HepG2 (cell line): ENCODE measurements at regions not wholly inside any gene's neighbourhood (a gene's known extent, or its start where the extent isn't known, plus 50 kb on each side); places are given as distances from the start of the nearest gene placed in this dataset.

Experiments
- ATAC-seq: fragments of 200-7000 bp; cut with Tn5 transposase; 3 replicates; pipeline ENCODE4 v1.9.1; 2020; ENCODE audit warnings: mild to moderate bottlenecking, moderate library complexity
- BruUV-seq: library from RNA; stranded (reverse); fragments of 400-500 nt; replicated peaks from 2 replicates; lab custom pipeline; 2021; lab: Mats Ljungman, UMichigan
- CTCF ChIA-PET: fragments of 300-600 bp; formaldehyde crosslinking; extraction: SDS; loops from one replicate; lab custom pipeline; 2021; ENCODE audit warnings: low total read pairs, inconsistent platforms, low intra/inter-chr PET ratio; lab: Yijun Ruan, JAX
- POLR2A ChIA-PET: fragments of 350-600 bp; sonication (Branson Sonifier 250); formaldehyde crosslinking; loops from one replicate; lab custom pipeline; 2020; ENCODE audit warnings: antibody characterized with exemption, inconsistent platforms; lab: Yijun Ruan, JAX
- DNase-seq: peaks from one replicate; pipeline ENCODE4 v3.0.0-alpha.2; 2015; ENCODE audit warnings: low spot score
- FAIRE-seq: peaks from 3 replicates; lab custom pipeline; 2011; peaks lifted over from hg19 to GRCh38; lab: Jason Lieb, UNC
- H2AFZ ChIP-seq: one replicate; pipeline ENCODE4 v1.6.1; 2011; ENCODE audit warnings: low read length, inconsistent platforms
- H3K27ac ChIP-seq: fragments of 300-600 bp; 3 replicates; pipeline ENCODE4 v1.8.0; 2011; ENCODE audit warnings: mixed run types, mild to moderate bottlenecking, mixed read lengths, low read length, inconsistent platforms; ENCODE audit not compliant: insufficient read depth; ENCODE audit errors: extremely low read length
- H3K27me3 ChIP-seq, 2 experiments: fragments of 200-600 bp in 1 of 2; 2 replicates in 1 of 2; 3 replicates in 1 of 2; pipeline versions ENCODE4 v1.6.0 to v1.8.0; 2011; ENCODE audit warnings: low read length in 2 of 2, mild to moderate bottlenecking in 2 of 2, moderate library complexity in 2 of 2, inconsistent platforms in 1 of 2; ENCODE audit not compliant: insufficient read depth in 2 of 2, control insufficient read depth in 1 of 2
- H3K36me3 ChIP-seq, 2 experiments: fragments of 200-600 bp in 1 of 2; replicated peaks in 1 of 2; 2 replicates in 1 of 2; 3 replicates in 1 of 2; pipeline versions ENCODE4 v1.5.1 to v1.8.0; 2011; ENCODE audit warnings: low read length in 2 of 2, inconsistent platforms in 1 of 2; ENCODE audit not compliant: insufficient read depth in 2 of 2, control insufficient read depth in 1 of 2
- H3K4me1 ChIP-seq: 2 replicates; pipeline ENCODE4 v1.5.1; 2012; ENCODE audit warnings: low read length, inconsistent platforms; ENCODE audit not compliant: insufficient read depth
- H3K4me2 ChIP-seq: 2 replicates; pipeline ENCODE4 v1.6.0; 2011; ENCODE audit warnings: low read depth, low read length, inconsistent platforms
- H3K4me3 ChIP-seq, 3 experiments: fragments of 200-600 bp in 1 of 3; sonication (generic), shearing (Covaris generic) in 1 of 3; replicated peaks in 1 of 3; 2 replicates each; pipeline ENCODE4 v1.5.1; 2011 to 2016; ENCODE audit warnings: low read length in 3 of 3, inconsistent platforms in 2 of 3, low read depth in 2 of 3, mild to moderate bottlenecking in 2 of 3, control low read depth in 1 of 3, mixed read lengths in 1 of 3; ENCODE audit not compliant: insufficient read depth in 1 of 3
- H3K79me2 ChIP-seq: one replicate; pipeline ENCODE4 v1.6.1; 2011; ENCODE audit warnings: low read length, inconsistent platforms; ENCODE audit not compliant: insufficient read depth
- H3K9ac ChIP-seq: 2 replicates; pipeline ENCODE4 v1.6.0; 2011; ENCODE audit warnings: mild to moderate bottlenecking, low read depth, low read length, inconsistent platforms; ENCODE audit not compliant: insufficient read depth
- H3K9me3 ChIP-seq: 2 replicates; pipeline ENCODE4 v1.5.1; 2012; ENCODE audit warnings: mild to moderate bottlenecking, low read length
- H4K20me1 ChIP-seq: 2 replicates; pipeline ENCODE4 v1.6.0; 2011; ENCODE audit warnings: inconsistent platforms, mild to moderate bottlenecking, low read length, moderate library complexity; ENCODE audit not compliant: insufficient read depth
- FOXO4 ChIP-seq: sonication (generic); formaldehyde crosslinking; conservative IDR thresholded peaks from 2 replicates; pipeline ENCODE4 v1.8.1; 2023; ENCODE audit warnings: missing genetic modification reagents
- GFI1 ChIP-seq: sonication (generic); formaldehyde crosslinking; IDR thresholded peaks from 2 replicates; pipeline ENCODE4 v1.5.0; 2020; ENCODE audit warnings: missing genetic modification reagents, mild to moderate bottlenecking, borderline replicate concordance
- HMGA1 ChIP-seq: sonication (generic); formaldehyde crosslinking; conservative IDR thresholded peaks from 2 replicates; pipeline ENCODE4 v1.4.0; 2020; ENCODE audit warnings: missing genetic modification reagents
- IRF9 ChIP-seq: sonication (generic); formaldehyde crosslinking; IDR thresholded peaks from 2 replicates; pipeline ENCODE4 v1.8.0; 2022; ENCODE audit warnings: missing genetic modification reagents, mild to moderate bottlenecking, borderline replicate concordance
- MAFK ChIP-seq, 2 experiments: IDR thresholded peaks in 1 of 2; conservative IDR thresholded peaks in 1 of 2; 2 replicates each; pipeline ENCODE4 v1.6.1; 2011; ENCODE audit warnings: improper control_type of control experiment in 2 of 2, low read length in 2 of 2
- POGZ ChIP-seq: sonication (generic); formaldehyde crosslinking; IDR thresholded peaks from 2 replicates; pipeline ENCODE4 v1.4.0; 2020; ENCODE audit warnings: mild to moderate bottlenecking, missing genetic modification reagents
- RAD21 ChIP-seq: fragments of 450-650 bp; formaldehyde crosslinking; IDR thresholded peaks from 2 replicates; pipeline ENCODE4 v1.5.0; 2020; ENCODE audit warnings: mild to moderate bottlenecking
- RAD51 ChIP-seq: fragments of 450-650 bp; IDR thresholded peaks from 2 replicates; pipeline ENCODE4 v1.6.1; 2016; ENCODE audit warnings: borderline replicate concordance
- SNAPC2 ChIP-seq: sonication (generic); formaldehyde crosslinking; IDR thresholded peaks from 2 replicates; pipeline ENCODE4 v1.8.1; 2022; ENCODE audit warnings: mild to moderate bottlenecking, missing genetic modification reagents
- USF2 ChIP-seq, 2 experiments: sonication (generic) in 1 of 2; formaldehyde crosslinking in 1 of 2; IDR thresholded peaks; 2 replicates each; pipeline versions ENCODE4 v1.5.1 to v1.6.1; 2011 to 2020; ENCODE audit warnings: borderline replicate concordance in 1 of 2, low read depth in 1 of 2, low read length in 1 of 2, mild to moderate bottlenecking in 1 of 2, missing genetic modification reagents in 1 of 2, moderate library complexity in 1 of 2
- WGBS: methylation state at CpG from one replicate; pipeline ENCODE4 v1.1.6; 2017; ENCODE audit warnings: low lambda C conversion rate; 5-methylcytosine and 5-hydroxymethylcytosine counted together
- in situ Hi-C: cut with HindIII; loops from 2 replicates; pipeline ENCODE4 v1.10.0; 2017; ENCODE audit warnings: low pct_unique_long_range_greater_than_20kb; ENCODE audit not compliant: extremely low pct_ligation_motif_present
- intact Hi-C: fragments of 100-400 bp; cut with micrococcal nuclease; formaldehyde crosslinking; loops from one replicate; pipeline ENCODE4 v1.10.0; 2022; ENCODE audit not compliant: unreplicated experiment
- TF ChIP-seq, protein P1 (sequence below): IDR thresholded peaks from 2 replicates; pipeline ENCODE4 v1.6.1; 2016; ENCODE audit warnings: mild to moderate bottlenecking

DNA sequence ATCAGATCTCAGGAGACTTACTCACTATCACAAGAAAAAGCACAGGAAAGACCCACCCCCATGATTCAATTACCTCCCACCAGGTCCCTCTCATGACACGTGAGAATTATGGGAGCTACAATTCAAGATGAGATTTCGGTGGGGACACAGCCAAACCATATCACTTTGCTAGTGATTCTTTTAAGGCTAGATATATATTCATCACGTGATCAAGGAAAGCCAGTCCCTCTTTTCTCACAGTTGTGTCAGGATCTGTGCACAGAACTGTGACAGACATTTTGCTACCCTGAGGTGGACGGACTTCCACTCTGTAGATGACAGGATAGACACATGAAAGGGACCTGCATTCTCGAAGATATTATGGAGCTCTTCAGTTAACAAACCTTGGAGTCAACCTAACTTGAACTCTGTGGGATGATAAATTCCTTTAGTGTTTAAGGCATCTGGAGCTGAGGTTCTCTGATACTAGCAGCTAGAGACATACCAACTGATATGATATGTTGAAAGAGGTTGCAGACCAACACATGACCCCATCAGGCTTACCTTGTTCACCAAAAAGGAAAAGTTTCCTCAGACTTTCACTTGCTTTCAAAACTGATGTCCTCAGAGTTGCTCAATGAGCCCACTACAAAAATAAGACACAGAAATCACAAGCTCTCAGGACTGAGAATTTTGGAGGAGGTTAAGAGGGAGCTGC, 66.3 kb upstream of the SCG2 start:
- ChIA-PET CTCF (no interaction called here), POLR2A (no interaction called here)
- H3K36me3 ChIP-seq, result no peaks in the 10 kb centered on the region
- BruUV-seq, result no TSS peak
- H3K9me3 ChIP-seq, result no peaks in the 10 kb centered on the region
- 14% methylated on average over 5 of the region's 5 CpGs for WGBS
- no peaks in the 10 kb centered on the region for H4K20me1 ChIP-seq
- no peak overlapping the region for H3K4me3 ChIP-seq
- no peak overlapping the region for H2AFZ ChIP-seq
- no peak overlapping the region for H3K9ac ChIP-seq
- DNase-seq, result no peak
- H3K27ac ChIP-seq, result no peak overlapping the region
- H3K4me1 ChIP-seq, result no peaks in the 10 kb centered on the region
- H3K27me3 ChIP-seq, result no peaks in the 10 kb centered on the region
- FAIRE-seq, result no peak
- intact Hi-C loops (no loop called here), in situ Hi-C loops (no loop called here)
- TF ChIP-seq RAD21 (CRISPR knock-in tag) (no peak), IRF9 (CRISPR knock-in tag) (no peak), POGZ (CRISPR knock-in tag) (no peak), MAFK (conservative IDR thresholded peaks at IDR 0.05 in 1 of 2, IDR thresholded peaks at IDR 0.05 in 1 of 2; ENCODE audit: low read length in 2 of 2) (no peak), FOXO4 (0 out of 2 replicates have a peak, but pooled peaks have one; percentile 56), HMGA1 (no peak), RAD51 (peak; percentile 82), GFI1 (CRISPR knock-in tag) (no peak), USF2 (IDR thresholded peaks at IDR 0.05; ENCODE audit: low read depth, low read length) (peak; percentile 50; the same call in 1 of the 2 replicates), USF2 (CRISPR knock-in tag; IDR thresholded peaks at IDR 0.05; ENCODE audit: borderline replicate concordance) (no peak), SNAPC2 (no peak)
- TF ChIP-seq, protein P1, sequence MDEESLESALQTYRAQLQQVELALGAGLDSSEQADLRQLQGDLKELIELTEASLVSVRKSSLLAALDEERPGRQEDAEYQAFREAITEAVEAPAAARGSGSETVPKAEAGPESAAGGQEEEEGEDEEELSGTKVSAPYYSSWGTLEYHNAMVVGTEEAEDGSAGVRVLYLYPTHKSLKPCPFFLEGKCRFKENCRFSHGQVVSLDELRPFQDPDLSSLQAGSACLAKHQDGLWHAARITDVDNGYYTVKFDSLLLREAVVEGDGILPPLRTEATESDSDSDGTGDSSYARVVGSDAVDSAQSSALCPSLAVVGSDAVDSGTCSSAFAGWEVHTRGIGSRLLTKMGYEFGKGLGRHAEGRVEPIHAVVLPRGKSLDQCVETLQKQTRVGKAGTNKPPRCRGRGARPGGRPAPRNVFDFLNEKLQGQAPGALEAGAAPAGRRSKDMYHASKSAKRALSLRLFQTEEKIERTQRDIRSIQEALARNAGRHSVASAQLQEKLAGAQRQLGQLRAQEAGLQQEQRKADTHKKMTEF (CRISPR knock-in tag), result no peak
- TF ChIP-seq, all 625 proteins: peak for 3
- no peak for ATAC-seq
- no peaks in the 10 kb centered on the region for H3K79me2 ChIP-seq
- H3K4me2 ChIP-seq, result no peak overlapping the region
